Activated naive CD4-positive, alpha-beta T cell treated with anti-CD3 and anti-CD28 coated beads, Interleukin-2, amount 50 U/mL, for 72 hours (primary cell): ENCODE measurements at regions not wholly inside any gene's neighbourhood (a gene's known extent, or its start where the extent isn't known, plus 50 kb on each side); places are given as distances from the start of the nearest gene placed in this dataset.

Experiments used
- ATAC-seq, 2 donors: fragments of 150-1000 bp; cut with Tn5 transposase; 2 replicates each; pipeline ENCODE4 v1.10.0; 2021; ENCODE audit warnings: mild to moderate bottlenecking in 2 of 2, moderate library complexity in 2 of 2
- DNase-seq, 2 donors: peaks; one replicate each; pipeline ENCODE4 v3.0.0; 2021 to 2022; ENCODE audit warnings: low spot score in 2 of 2
- H3K27ac Mint-ChIP-seq, 2 donors: one replicate each; pipeline ENCODE4 v1.8.0; 2022; ENCODE audit warnings: mild to moderate bottlenecking in 2 of 2, mixed read lengths in 2 of 2
- H3K36me3 Mint-ChIP-seq, 2 donors: one replicate each; pipeline ENCODE4 v1.8.0; 2022; ENCODE audit warnings: mixed read lengths in 2 of 2
- H3K9me3 Mint-ChIP-seq, 2 donors: one replicate each; pipeline ENCODE4 v1.8.0; 2022; ENCODE audit warnings: mixed read lengths in 2 of 2

DNA sequence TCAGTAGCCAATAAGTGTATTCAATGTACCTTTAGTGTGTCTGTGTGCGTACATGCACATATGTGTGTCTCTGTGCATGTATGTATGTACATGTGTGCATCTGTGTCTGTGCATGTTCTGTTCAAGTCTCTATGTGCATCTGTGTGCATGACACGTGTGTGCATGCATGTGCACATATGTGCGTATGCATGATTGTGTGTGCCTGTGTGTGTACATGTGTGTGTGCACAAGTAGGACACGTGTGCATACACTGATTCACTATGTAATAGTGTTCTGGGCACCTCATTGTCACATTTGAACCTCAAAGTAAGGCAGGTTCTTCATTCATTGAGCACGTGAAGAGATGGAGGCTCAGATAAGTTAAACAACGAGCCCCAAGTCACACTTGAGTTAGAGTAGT, 142.6 kb upstream of the COPS8 start:
- H3K27ac Mint-ChIP-seq: no peak overlapping the region
- H3K9me3 Mint-ChIP-seq: no peaks in the 10 kb centered on the region
- no peaks in the 10 kb centered on the region for H3K36me3 Mint-ChIP-seq
- DNase-seq (no peak), ATAC-seq (no peak)

DNA sequence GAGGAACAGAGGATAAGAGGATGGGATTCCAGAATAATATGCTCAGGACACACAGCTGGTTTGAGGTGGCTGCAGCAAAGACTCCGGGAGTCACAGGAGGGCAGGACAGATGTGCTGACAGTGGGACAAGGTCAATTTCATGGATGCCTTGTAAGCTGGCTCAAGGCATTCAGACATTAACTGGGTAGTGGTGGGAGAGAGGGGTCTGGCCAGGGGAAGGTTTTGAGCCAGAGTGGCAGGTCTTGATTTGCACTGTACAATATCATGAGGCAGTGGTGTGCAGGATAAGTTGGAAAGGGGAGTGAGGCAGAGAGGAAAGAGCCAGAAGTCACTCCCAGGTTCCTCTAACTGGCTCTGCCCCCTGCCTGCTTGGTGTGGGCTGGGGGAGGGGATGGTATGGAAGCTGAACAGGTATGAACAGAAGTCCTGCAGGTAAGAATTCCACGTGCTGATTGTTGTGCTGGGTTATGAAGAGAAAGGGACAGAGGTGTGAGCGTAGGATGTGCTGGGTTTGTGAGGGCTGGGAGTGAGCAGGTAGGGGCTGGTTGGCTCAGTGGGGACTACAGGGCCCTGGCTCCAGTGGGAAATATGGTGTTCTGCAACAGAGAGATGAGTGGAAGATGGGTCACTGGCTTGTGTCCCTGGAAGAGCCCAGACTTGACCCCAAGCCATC, 141.7 kb upstream of the COPS8 start:
- H3K9me3 Mint-ChIP-seq: no peaks in the 10 kb centered on the region
- ATAC-seq (no peak), DNase-seq (no peak)
- H3K27ac Mint-ChIP-seq: peak overlapping the region in 1 of 2 donors; percentile 72
- H3K36me3 Mint-ChIP-seq: no peaks in the 10 kb centered on the region

DNA sequence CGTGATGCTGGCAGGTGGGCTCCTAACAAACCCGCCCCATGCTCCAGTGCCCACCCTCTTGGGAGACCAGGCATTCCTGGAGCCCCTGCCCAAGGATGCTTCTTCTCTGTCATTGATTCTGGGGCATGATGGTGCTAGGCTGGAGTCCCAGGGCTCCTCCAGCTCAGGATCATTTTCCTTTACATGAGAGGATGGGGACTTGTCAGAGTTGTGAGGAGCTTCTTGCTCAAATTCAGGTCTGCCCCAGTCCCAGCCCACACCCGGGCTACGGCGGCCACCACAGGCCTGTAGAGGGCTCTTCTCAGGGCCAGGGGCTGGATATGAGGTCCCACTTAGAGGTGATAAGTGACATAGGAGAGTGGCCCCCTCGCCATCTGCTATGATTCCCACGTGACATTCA, 141.1 kb upstream of the COPS8 start:
- H3K27ac Mint-ChIP-seq: no peak overlapping the region

DNA sequence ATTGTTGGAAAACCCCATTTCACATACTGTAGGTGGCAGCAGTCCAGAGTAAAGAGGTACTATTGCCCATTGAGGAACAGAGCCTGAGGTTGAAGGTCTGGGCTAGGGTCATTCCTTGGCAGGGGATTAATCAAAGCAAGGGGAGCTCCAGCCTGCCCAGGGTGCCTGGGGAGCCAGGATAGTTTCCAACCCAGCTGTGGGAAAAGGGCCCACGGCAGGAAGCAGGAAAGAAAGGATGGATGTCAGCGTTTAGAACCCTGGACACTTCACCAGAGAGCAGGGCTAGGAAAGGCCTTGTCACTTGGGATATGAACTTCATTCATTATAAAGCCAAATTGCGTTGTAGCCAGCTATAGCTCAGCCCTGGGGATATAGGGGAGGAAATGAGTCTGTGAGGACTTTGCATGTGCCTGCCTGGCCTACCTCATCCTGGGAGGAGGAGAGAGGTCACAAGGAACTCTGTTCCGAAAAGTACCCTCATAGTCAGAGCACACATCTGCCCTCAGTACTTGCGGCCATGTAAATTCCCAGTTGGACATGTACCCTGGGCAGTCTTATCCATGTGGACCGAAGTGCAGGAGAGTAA, 140.2 kb upstream of the COPS8 start:
- DNase-seq: no peak
- Mint-ChIP-seq H3K9me3 (no peaks in the 10 kb centered on the region), H3K27ac (no peak overlapping the region), H3K36me3 (no peaks in the 10 kb centered on the region)
- no peak for ATAC-seq

More for the DNA sequence above, 141.1 kb upstream of the COPS8 start:
- Mint-ChIP-seq H3K9me3 (no peaks in the 10 kb centered on the region), H3K36me3 (no peaks in the 10 kb centered on the region)
- DNase-seq: no peak
- no peak for ATAC-seq

DNA sequence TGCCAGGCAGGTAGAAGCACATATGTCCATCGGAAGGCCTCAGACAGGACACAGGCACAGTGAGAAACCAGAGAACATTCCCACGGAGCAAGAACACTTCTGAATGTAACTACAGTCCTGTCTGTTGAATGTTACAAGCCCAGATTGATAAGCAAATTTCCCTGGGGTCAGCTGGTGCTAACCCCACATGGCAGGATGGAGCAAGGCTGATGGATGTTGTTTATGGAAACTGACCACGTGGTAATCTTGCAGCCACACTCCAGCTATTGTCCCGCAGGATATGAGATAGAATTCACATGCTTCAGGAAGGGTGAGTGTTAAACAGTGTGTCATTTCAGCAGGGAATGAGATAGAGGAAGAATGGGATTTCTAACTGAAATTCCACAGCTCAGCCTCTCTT, 138.8 kb upstream of the COPS8 start:
- Mint-ChIP-seq H3K27ac (no peak overlapping the region), H3K36me3 (no peaks in the 10 kb centered on the region), H3K9me3 (peaks cover 4 to 6% of the 10 kb centered on the region in 2 donors)
- ATAC-seq (no peak), DNase-seq (no peak)

DNA sequence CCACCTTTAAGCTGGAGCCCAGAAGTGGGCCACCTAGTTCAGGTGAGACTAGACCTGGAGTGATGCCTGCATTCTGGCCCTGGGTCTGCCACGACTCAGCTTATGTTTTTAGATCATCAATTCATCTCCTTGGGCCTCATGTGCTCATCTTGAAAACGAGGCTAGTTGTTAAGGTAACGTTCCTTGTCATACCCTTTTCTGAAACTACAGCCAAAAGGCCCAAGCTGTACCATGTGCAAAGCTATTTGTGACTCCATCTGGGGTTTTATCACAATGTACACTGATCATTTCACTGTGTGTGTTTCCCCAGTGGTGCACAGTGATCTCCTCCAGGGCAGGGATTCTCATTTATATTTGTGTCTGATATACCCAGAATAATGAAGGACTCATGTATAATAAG, 138.4 kb upstream of the COPS8 start:
- DNase-seq (no peak), ATAC-seq (no peak)
- no peak overlapping the region for H3K27ac Mint-ChIP-seq
- H3K36me3 Mint-ChIP-seq: no peaks in the 10 kb centered on the region
- peaks cover 7 to 9% of the 10 kb centered on the region in 2 donors for H3K9me3 Mint-ChIP-seq

DNA sequence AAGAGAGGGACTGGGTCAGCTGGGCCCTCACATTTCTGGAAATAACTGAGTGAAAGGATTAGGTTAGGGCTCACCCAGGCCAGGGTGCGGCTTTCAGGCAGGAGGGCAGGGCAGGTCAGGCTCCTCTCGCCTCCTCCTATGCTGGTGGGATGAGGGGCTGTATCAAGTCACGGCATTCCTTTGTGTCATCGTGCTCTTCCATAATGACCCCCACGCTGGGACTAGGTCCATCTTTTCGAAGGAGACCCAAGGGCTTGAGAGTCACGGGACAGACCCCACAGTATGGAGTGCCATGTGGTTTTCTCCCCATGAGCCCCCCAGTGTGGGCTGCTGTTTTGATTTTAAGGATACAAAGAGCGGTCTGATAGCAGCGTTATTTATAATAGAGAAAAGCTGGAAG, 137.8 kb upstream of the COPS8 start:
- ATAC-seq (no peak), DNase-seq (no peak)
- H3K27ac Mint-ChIP-seq: no peak overlapping the region
- peaks cover 7 to 12% of the 10 kb centered on the region in 2 donors for H3K9me3 Mint-ChIP-seq
- H3K36me3 Mint-ChIP-seq: no peaks in the 10 kb centered on the region

DNA sequence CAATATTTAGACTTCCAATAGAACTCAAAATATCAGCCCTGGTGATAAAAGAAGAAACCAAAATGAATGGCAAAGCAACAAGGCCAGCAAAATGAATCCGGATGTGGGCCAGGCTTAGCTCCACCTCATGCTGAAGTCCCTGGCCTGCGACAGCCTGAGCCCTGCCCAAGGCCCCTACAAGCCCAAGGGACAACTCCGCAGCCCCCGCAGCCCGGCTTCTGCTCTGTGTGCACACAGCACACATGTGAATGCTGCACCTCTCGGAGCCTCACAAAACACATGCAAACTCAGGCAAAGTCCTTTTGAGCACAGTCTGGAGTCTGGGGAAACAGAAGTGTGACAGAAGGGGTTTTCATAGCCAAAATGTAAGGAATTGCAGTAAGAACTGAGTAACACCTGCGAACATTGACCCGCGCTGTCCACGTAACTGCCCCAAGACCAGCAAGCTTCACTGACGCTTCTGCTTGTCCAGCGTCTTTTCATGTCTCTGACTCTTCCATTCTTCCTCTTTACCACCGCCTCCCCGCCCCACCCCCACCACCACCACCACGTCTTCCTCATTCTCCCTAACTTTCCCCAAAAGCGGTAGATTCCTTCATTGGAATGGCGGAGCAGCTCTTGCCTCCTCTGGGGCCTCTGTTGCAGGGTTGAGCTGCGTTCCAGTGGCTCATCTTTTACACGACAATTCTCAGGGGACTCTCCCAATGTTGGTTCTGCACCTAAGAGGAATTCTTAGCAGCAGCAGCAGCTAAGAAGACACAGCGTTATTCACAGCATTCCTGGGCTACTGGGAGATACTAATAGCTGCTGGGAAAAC, 136.4 kb upstream of the COPS8 start:
- ATAC-seq (no peak), DNase-seq (no peak)
- no peak overlapping the region for H3K27ac Mint-ChIP-seq
- H3K36me3 Mint-ChIP-seq: no peaks in the 10 kb centered on the region
- H3K9me3 Mint-ChIP-seq: peaks cover 7 to 15% of the 10 kb centered on the region in 2 donors

DNA sequence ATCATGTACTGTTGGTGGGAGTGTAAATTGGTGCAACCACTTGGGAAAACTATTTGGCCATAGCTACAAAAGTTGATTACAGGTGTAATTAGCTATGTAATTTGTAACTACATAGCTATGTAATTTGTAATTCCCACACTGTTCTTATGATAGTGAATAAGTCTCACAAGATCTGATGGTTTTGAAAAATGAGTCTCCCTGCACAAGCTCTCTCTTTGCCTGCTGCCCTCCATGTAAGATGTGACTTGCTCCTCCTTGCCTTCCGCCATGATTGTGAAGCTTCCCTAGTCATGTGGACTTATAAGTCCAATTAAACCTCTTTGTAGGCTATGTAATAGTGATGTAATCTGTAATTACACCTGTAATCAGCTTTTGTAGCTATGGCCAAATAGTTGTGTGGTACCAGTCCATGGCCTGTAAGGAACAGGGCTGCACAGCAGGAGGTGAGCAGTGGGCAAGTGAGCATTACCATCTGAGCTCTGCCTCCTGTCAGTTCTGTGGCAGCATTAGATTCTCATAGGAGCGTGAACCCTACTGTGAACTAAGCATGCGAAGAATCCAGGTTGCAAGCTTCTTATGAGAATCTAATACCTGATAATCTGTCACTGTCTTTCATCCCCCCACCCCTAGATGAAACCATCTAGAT, 133.7 kb upstream of the COPS8 start:
- H3K36me3 Mint-ChIP-seq: no peaks in the 10 kb centered on the region
- peaks cover 11 to 25% of the 10 kb centered on the region in 2 donors for H3K9me3 Mint-ChIP-seq
- H3K27ac Mint-ChIP-seq: no peak overlapping the region
- ATAC-seq (no peak), DNase-seq (no peak)

DNA sequence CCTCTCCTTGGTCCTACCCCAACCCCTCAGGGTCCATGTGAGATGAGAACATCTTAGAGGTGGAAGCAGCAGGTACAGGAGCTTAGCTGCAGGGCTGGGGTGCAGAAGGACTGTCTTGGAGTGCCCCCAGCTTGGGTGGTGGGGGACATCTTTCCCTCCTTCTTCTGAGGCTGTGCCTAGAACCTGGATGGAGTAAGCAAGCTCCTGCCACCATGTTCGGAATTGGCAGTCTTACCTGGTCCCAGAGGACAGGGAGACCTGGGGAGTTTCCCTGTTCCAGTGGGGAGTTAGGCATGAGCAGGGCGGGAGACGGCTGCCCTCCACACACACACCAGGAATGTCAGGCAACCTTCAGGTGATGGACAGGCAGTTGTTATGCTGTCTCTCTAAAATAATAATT, 131.0 kb upstream of the COPS8 start:
- Mint-ChIP-seq H3K27ac (no peak overlapping the region), H3K9me3 (peaks cover 11 to 25% of the 10 kb centered on the region in 2 donors), H3K36me3 (no peaks in the 10 kb centered on the region)
- DNase-seq (no peak), ATAC-seq (no peak)

DNA sequence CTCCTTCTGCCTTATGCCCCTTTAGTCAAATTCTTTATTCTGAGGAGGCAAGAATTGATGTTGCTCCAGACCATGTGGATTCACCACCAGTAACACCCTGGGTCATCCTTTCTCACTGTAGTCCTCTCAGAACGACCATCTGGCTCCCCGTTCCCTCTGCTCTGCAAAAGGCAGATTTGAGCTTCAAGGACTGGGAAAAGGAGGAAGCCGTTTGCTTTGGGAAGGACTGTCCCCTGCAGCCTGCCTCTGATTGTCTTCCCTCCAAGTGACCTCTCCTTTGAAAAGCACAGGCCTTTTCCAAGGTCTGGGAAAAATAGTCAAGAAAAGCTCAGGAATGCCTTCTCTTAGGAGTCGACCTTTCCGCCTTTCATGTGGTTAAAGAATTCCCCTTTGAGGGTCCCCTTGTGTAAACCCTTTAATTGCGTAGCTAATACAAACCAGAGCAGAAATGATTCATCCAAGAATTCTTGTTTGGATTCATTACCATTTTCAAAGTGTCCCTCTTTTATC, 130.1 kb upstream of the COPS8 start:
- Mint-ChIP-seq H3K9me3 (peaks cover 11 to 28% of the 10 kb centered on the region in 2 donors), H3K36me3 (no peaks in the 10 kb centered on the region), H3K27ac (no peak overlapping the region)
- ATAC-seq (no peak), DNase-seq (no peak)

DNA sequence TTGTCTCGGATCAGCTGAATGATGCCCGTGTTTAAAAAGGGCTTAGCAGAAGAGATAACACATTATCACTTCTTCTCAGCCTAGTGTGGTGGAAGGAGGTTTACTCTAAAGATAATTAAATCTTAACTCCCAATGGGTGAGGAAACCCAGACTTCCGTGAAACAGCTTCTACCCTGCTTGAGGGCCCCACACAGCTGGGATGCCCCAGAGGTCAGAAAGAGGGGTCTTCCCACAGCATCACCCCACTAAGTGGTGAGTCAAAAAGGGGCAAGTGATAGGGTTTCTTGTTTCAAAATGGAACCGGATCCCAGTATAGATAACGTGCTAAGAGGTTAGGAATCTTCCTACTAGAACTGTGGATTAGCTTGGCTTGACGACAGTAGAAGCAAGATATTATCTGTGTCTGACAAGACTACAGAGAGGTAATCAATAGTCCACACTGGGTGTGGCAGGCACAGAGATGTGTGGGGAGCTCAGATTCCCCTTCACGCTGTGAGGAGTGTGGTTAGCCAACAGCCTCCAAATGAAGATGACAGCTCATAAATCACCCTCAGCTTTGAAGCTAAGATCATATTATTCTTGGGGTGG, 129.6 kb upstream of the COPS8 start:
- Mint-ChIP-seq H3K27ac (no peak overlapping the region), H3K9me3 (peaks cover 11 to 28% of the 10 kb centered on the region in 2 donors), H3K36me3 (no peaks in the 10 kb centered on the region)
- peak; percentile 64 to 66 for ATAC-seq
- no peak for DNase-seq

DNA sequence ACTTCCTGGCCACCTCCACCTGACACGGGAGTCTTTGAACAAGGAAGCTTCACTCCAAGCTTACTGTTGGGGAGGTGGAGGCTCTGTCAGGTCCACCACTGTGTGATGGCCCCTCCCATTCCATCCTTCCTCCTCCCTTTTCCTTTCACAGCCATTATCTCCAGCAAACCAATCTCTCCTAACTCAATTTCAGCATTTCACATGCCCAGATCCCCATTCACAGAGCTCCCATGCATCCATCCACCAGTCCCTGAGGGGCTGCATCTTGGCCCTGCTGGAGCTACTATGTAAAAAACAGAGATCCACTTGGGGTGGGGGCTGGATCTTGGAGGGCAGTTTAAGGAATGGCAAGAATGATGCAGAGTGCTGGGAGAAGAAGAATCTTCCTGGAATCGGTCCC, 129.0 kb upstream of the COPS8 start:
- Mint-ChIP-seq H3K27ac (no peak overlapping the region), H3K36me3 (no peaks in the 10 kb centered on the region), H3K9me3 (peaks cover 8 to 25% of the 10 kb centered on the region in 2 donors)
- ATAC-seq (no peak), DNase-seq (no peak)

DNA sequence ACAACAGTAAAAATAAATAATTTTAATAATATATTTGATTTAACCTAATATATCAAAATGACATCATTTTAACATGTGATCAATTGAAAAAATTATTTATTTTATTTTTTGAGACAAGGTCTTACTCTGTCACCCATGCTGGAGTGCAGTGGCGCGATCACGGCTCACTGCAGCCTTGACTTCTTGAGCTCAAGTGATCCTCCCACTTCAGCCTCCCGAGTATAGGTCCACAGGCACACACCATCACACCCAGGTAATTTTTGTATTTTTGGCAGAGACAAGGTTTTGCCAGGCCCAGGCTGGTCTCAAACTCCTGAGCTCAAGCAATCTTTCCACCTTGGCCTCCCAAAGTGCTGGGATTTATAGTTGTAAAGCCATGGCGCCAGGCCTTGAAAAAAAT, 126.7 kb upstream of the COPS8 start:
- ATAC-seq: no peak
- DNase-seq: no peak
- no peak overlapping the region for H3K27ac Mint-ChIP-seq

DNA sequence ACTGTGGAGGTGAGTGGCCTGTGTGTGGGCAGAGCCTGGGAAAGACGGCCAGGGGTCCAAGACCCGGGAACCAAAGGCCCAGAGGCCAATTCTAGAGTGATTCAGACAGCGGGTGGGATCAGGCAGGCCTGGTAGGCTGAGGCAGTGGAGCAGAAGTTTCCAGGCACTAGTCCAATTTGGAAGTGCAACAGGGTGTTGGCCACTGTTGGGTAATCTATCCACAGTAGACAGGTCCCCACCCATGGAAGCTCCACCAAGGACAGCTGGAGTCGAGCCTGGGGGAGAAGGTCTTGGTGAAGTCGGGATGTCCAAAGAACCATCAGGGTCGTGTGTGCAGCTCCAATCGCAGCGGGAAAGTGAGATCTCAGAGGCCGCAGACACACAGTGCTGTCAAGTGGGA, 125.8 kb upstream of the COPS8 start:
- no peaks in the 10 kb centered on the region for H3K36me3 Mint-ChIP-seq
- H3K27ac Mint-ChIP-seq: no peak overlapping the region
- no peak for DNase-seq
- peaks cover 4 to 11% of the 10 kb centered on the region in 2 donors for H3K9me3 Mint-ChIP-seq
- ATAC-seq: no peak

More for the DNA sequence above, 126.7 kb upstream of the COPS8 start:
- Mint-ChIP-seq H3K36me3 (no peaks in the 10 kb centered on the region), H3K9me3 (peaks cover 4 to 15% of the 10 kb centered on the region in 2 donors)

DNA sequence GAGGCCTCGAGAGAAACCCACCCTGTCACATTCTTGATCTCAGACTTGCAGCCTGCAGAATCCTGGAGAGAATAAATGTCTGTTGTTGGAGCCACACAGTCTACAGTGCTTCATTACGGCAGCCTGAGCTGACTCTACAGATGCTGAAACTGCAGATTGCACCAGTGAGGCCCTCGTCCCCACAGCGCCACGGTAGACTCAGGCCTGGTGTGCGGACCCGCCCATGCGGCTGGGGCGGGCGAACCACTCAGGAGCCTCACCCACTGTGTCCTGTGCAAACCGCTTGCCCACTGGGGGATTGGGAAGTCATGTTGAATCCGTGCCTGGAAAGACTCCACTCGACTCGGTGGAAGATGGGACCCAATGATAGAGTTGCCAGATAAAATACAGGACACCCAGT, 125.2 kb upstream of the COPS8 start:
- DNase-seq (no peak), ATAC-seq (no peak)
- Mint-ChIP-seq H3K27ac (no peak overlapping the region), H3K36me3 (no peaks in the 10 kb centered on the region), H3K9me3 (peaks cover 3 to 5% of the 10 kb centered on the region in 2 donors)

DNA sequence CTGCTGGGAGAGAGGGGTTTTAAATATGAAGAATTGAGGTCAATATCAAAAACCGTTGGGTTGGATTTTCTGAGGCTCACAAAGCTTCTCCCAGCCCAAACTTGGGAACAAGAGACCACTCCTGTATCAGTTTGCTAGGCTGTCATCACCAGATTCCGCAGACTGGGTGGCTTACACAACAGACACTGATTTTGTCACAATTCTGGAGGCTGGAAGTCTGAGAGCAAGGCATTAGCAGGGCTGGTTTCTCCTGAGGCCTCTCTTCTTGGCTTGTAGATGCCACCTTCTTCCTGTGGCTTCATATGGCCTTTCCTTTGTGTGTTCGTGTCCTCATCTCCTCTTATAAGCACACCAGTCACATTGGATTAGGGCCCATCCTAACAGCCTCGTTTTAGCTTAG, 122.9 kb upstream of the COPS8 start:
- no peak for DNase-seq
- ATAC-seq: no peak
- Mint-ChIP-seq H3K9me3 (peaks cover 0 to 3% of the 10 kb centered on the region in 2 donors), H3K27ac (no peak overlapping the region), H3K36me3 (no peaks in the 10 kb centered on the region)
